Suprapubic skin (tissue), 4 donors: ENCODE measurements at regions not wholly inside any gene's neighbourhood (a gene's known extent, or its start where the extent isn't known, plus 50 kb on each side); places are given as distances from the start of the nearest gene placed in this dataset.

Source experiments
- EP300 ChIP-seq: sonication (generic); formaldehyde crosslinking; IDR thresholded peaks from one replicate; pipeline ENCODE4 v1.6.1; 2017; ENCODE audit warnings: antibody characterized with exemption
- POLR2A ChIP-seq, 2 donors: fragments of 450-650 bp; IDR thresholded peaks; one replicate each; pipeline ENCODE4 v1.6.1; 2017; ENCODE audit warnings: antibody characterized with exemption in 2 of 2, mild to moderate bottlenecking in 2 of 2, moderate library complexity in 2 of 2
- POLR2AphosphoS5 ChIP-seq, 3 donors: sonication (generic); formaldehyde crosslinking; IDR thresholded peaks; one replicate each; pipeline ENCODE4 v1.6.1; 2017; ENCODE audit warnings: antibody characterized with exemption in 3 of 3
- TF ChIP-seq, protein P1 (sequence below), 2 donors: fragments of 200-600 bp in 1 of 2; fragments of 450-650 bp in 1 of 2; sonication (generic) in 1 of 2; IDR thresholded peaks; one replicate each; pipeline ENCODE4 v1.5.1; 2016 to 2019; ENCODE audit warnings: antibody characterized with exemption in 2 of 2, mild to moderate bottlenecking in 1 of 2, moderate library complexity in 1 of 2

DNA sequence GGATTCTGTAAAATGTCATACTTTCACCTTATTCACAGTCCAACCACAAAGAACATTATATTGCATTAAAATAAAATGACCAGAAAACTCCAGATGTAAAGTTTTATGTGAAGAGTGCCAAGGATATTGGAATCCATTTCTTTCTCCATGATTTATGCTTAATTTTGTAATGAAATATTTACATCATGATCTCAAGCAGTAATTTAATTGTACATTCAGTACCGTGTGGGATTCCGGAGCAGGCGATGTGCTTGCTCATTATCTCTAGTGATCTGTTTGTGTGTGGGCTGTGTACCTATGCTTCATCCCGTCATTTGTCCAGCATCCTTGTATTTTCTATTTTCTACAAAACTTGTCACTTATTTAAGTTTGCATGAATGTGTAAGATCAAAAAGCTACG lies 415.9 kb upstream of the SLC8A1 start:
- TF ChIP-seq, protein P1, sequence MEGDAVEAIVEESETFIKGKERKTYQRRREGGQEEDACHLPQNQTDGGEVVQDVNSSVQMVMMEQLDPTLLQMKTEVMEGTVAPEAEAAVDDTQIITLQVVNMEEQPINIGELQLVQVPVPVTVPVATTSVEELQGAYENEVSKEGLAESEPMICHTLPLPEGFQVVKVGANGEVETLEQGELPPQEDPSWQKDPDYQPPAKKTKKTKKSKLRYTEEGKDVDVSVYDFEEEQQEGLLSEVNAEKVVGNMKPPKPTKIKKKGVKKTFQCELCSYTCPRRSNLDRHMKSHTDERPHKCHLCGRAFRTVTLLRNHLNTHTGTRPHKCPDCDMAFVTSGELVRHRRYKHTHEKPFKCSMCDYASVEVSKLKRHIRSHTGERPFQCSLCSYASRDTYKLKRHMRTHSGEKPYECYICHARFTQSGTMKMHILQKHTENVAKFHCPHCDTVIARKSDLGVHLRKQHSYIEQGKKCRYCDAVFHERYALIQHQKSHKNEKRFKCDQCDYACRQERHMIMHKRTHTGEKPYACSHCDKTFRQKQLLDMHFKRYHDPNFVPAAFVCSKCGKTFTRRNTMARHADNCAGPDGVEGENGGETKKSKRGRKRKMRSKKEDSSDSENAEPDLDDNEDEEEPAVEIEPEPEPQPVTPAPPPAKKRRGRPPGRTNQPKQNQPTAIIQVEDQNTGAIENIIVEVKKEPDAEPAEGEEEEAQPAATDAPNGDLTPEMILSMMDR (IDR thresholded peaks at IDR 0.05), result no peak
- TF ChIP-seq POLR2A (IDR thresholded peaks at IDR 0.05), result no peak
- no peak for TF ChIP-seq POLR2AphosphoS5 (IDR thresholded peaks at IDR 0.05)
- no peak for TF ChIP-seq EP300
